HEK293 (cell line): ENCODE measurements at regions not wholly inside any gene's neighbourhood (a gene's known extent, or its start where the extent isn't known, plus 50 kb on each side); places are given as distances from the start of the nearest gene placed in this dataset.

Experiments
- CTCF ChIA-PET: fragments of 350-600 bp; formaldehyde crosslinking; extraction: SDS; loops from one replicate; lab custom pipeline; 2021; ENCODE audit warnings: antibody characterized with exemption; lab: Yijun Ruan, JAX
- POLR2A ChIA-PET: fragments of 300-600 bp; formaldehyde crosslinking; extraction: SDS; loops from one replicate; lab custom pipeline; 2020; ENCODE audit warnings: antibody characterized with exemption, inconsistent platforms; lab: Yijun Ruan, JAX
- H3K27ac ChIP-seq: fragments of 200-500 bp; sonication (Bioruptor generic); 2 replicates; pipeline ENCODE4 v1.5.1; 2014; ENCODE audit warnings: low read depth, low read length, control low read depth, inconsistent platforms; ENCODE audit errors: extremely low read depth
- H3K36me3 ChIP-seq, 2 experiments: fragments of 200-500 bp in 1 of 2; sonication (Bioruptor generic) in 1 of 2; 1 replicate in 1 of 2; 2 replicates in 1 of 2; pipeline ENCODE4 v1.5.1; 2014 to 2017; ENCODE audit warnings: inconsistent platforms in 2 of 2, low read length in 2 of 2; ENCODE audit not compliant: control insufficient read depth in 2 of 2, insufficient read depth in 1 of 2
- H3K4me1 ChIP-seq: fragments of 200-500 bp; sonication (Bioruptor generic); 2 replicates; pipeline ENCODE4 v1.5.1; 2014; ENCODE audit warnings: mild to moderate bottlenecking, low read length, inconsistent platforms; ENCODE audit not compliant: control insufficient read depth, insufficient read depth
- H3K4me3 ChIP-seq: 2 replicates; pipeline ENCODE4 v1.5.1; 2011; ENCODE audit warnings: low read depth, mild to moderate bottlenecking, control low read depth, low read length, moderate library complexity
- H3K9me3 ChIP-seq: fragments of 200-500 bp; sonication (Bioruptor generic); 2 replicates; pipeline ENCODE4 v1.5.1; 2014; ENCODE audit warnings: low read depth, low read length, inconsistent platforms; ENCODE audit not compliant: control insufficient read depth, insufficient read depth
- FEZF1 ChIP-seq: fragments of 450-650 bp; formaldehyde crosslinking; IDR thresholded peaks from 2 replicates; pipeline ENCODE4 v1.5.1; 2016; ENCODE audit warnings: missing biosample characterization, missing genetic modification characterization
- KLF7 ChIP-seq: fragments of 450-650 bp; formaldehyde crosslinking; IDR thresholded peaks from 2 replicates; pipeline ENCODE4 v1.5.1; 2016; ENCODE audit warnings: missing biosample characterization, missing genetic modification characterization, borderline replicate concordance
- REPIN1 ChIP-seq: fragments of 450-650 bp; formaldehyde crosslinking; IDR thresholded peaks from 2 replicates; pipeline ENCODE4 v1.5.1; 2017; ENCODE audit warnings: missing biosample characterization, missing genetic modification characterization, low read depth
- YY2 ChIP-seq: fragments of 450-650 bp; formaldehyde crosslinking; IDR thresholded peaks from 2 replicates; pipeline ENCODE4 v1.5.1; 2016; ENCODE audit warnings: missing biosample characterization, missing genetic modification characterization
- ZFP41 ChIP-seq: fragments of 450-650 bp; formaldehyde crosslinking; IDR thresholded peaks from 2 replicates; pipeline ENCODE4 v1.5.1; 2016; ENCODE audit warnings: missing biosample characterization, missing genetic modification characterization, borderline replicate concordance
- ZNF10 ChIP-seq: fragments of 450-650 bp; formaldehyde crosslinking; IDR thresholded peaks from 2 replicates; pipeline ENCODE4 v1.5.1; 2017; ENCODE audit warnings: missing biosample characterization, missing genetic modification characterization
- ZNF24 ChIP-seq: fragments of 450-650 bp; formaldehyde crosslinking; IDR thresholded peaks from 2 replicates; pipeline ENCODE4 v1.5.1; 2016; ENCODE audit warnings: missing biosample characterization, missing genetic modification characterization
- ZNF248 ChIP-seq: fragments of 450-650 bp; formaldehyde crosslinking; IDR thresholded peaks from 2 replicates; pipeline ENCODE4 v1.5.1; 2017; ENCODE audit warnings: missing biosample characterization, missing genetic modification characterization
- ZNF37A ChIP-seq: fragments of 450-650 bp; IDR thresholded peaks from 2 replicates; pipeline ENCODE4 v1.5.1; 2018; ENCODE audit warnings: missing biosample characterization, missing genetic modification characterization
- ZNF501 ChIP-seq: fragments of 450-650 bp; formaldehyde crosslinking; IDR thresholded peaks from 2 replicates; pipeline ENCODE4 v1.5.1; 2016; ENCODE audit warnings: missing biosample characterization, missing genetic modification characterization
- ZNF514 ChIP-seq: fragments of 450-650 bp; formaldehyde crosslinking; IDR thresholded peaks from 2 replicates; pipeline ENCODE4 v1.5.1; 2016; ENCODE audit warnings: missing biosample characterization, missing genetic modification characterization
- ZNF529 ChIP-seq: fragments of 450-650 bp; formaldehyde crosslinking; IDR thresholded peaks from 2 replicates; pipeline ENCODE4 v1.5.1; 2017; ENCODE audit warnings: missing genetic modification characterization, missing biosample characterization; ENCODE audit not compliant: insufficient replicate concordance
- ZNF654 ChIP-seq: fragments of 450-650 bp; formaldehyde crosslinking; IDR thresholded peaks from 2 replicates; pipeline ENCODE4 v1.5.1; 2016; ENCODE audit warnings: low read depth, missing biosample characterization, missing genetic modification characterization
- ZNF768 ChIP-seq: fragments of 450-650 bp; formaldehyde crosslinking; IDR thresholded peaks from 2 replicates; pipeline ENCODE4 v1.5.1; 2018; ENCODE audit warnings: missing biosample characterization, mild to moderate bottlenecking, missing genetic modification characterization
- ZNF777 ChIP-seq: fragments of 450-650 bp; formaldehyde crosslinking; IDR thresholded peaks from 2 replicates; pipeline ENCODE4 v1.5.1; 2017; ENCODE audit warnings: missing biosample characterization, missing genetic modification characterization, borderline replicate concordance
- ZNF785 ChIP-seq: fragments of 450-650 bp; formaldehyde crosslinking; IDR thresholded peaks from 2 replicates; pipeline ENCODE4 v1.5.1; 2016; ENCODE audit warnings: missing biosample characterization, missing genetic modification characterization
- TF ChIP-seq, protein P1 (sequence below): fragments of 450-650 bp; formaldehyde crosslinking; IDR thresholded peaks from 2 replicates; pipeline ENCODE4 v1.5.1; 2016; ENCODE audit warnings: missing biosample characterization, missing genetic modification characterization
- TF ChIP-seq, protein P2 (sequence below): IDR thresholded peaks from 2 replicates; pipeline ENCODE4 v1.6.1; 2011; ENCODE audit warnings: mild to moderate bottlenecking, low read depth, low read length, borderline replicate concordance
- TF ChIP-seq, protein P3 (sequence below): fragments of 450-650 bp; formaldehyde crosslinking; IDR thresholded peaks from 2 replicates; pipeline ENCODE4 v1.5.1; 2016; ENCODE audit warnings: missing biosample characterization, missing genetic modification characterization

DNA sequence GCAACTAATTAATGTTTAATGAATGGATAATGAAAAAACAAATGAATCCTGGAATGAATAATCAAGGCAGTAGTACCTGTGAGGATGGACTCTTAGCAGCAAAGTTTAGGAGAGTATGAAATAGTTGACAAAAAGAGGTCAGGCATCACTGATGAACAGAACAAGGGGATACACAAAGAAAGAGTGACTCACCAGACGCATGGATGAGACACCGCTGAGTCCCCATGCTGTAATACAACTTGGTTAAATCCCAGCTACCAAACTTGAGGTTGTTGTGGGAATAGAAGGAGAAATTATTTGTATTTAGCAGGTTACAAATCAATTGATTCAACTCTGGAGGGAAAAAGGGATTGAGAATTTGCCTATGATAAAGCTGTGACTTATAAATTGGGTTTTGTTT is 976.9 kb upstream of the TENM4 start:
- Histone ChIP-seq H3K36me3 (no peaks in the 10 kb centered on the region), H3K9me3 (no peaks in the 10 kb centered on the region), H3K27ac (no peak overlapping the region), H3K4me1 (no peaks in the 10 kb centered on the region), H3K4me3 (no peak overlapping the region)
- TF ChIP-seq ZNF501 (tag by site-specific recombination) (no peak), ZNF37A (tag by site-specific recombination) (no peak), ZNF24 (no peak), KLF7 (no peak), ZNF10 (tag by site-specific recombination) (no peak), ZNF785 (no peak)
- TF ChIP-seq, protein P1, sequence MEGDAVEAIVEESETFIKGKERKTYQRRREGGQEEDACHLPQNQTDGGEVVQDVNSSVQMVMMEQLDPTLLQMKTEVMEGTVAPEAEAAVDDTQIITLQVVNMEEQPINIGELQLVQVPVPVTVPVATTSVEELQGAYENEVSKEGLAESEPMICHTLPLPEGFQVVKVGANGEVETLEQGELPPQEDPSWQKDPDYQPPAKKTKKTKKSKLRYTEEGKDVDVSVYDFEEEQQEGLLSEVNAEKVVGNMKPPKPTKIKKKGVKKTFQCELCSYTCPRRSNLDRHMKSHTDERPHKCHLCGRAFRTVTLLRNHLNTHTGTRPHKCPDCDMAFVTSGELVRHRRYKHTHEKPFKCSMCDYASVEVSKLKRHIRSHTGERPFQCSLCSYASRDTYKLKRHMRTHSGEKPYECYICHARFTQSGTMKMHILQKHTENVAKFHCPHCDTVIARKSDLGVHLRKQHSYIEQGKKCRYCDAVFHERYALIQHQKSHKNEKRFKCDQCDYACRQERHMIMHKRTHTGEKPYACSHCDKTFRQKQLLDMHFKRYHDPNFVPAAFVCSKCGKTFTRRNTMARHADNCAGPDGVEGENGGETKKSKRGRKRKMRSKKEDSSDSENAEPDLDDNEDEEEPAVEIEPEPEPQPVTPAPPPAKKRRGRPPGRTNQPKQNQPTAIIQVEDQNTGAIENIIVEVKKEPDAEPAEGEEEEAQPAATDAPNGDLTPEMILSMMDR (tag by site-specific recombination), result no peak
- ChIA-PET CTCF (no interaction called here), POLR2A (no interaction called here)

DNA sequence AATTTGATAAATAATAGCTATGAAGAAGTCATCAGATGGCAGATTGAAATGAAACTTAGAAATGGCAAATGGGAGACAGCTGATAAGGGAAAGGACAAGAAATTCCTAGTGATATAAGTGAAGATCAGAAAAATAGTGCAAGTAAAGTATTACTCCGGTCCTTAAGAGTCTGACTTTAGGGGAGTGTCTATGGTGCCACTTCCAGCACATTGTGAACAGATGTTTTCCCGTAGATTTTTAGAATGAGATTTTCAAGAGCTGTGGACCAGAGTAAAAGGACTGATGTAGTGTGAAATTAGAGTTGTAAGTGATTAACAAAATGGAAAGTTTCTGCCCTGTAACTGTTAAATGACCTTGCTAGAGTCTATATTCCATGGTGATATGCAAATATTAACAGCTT is 974.8 kb upstream of the TENM4 start:
- ChIA-PET POLR2A (no interaction called here), CTCF (no interaction called here)
- Histone ChIP-seq H3K27ac (no peak overlapping the region), H3K4me1 (no peaks in the 10 kb centered on the region), H3K9me3 (no peaks in the 10 kb centered on the region), H3K36me3 (no peaks in the 10 kb centered on the region), H3K4me3 (no peak overlapping the region)
- TF ChIP-seq ZNF514, result no peak
- TF ChIP-seq REPIN1 (tag by site-specific recombination), result no peak
- TF ChIP-seq, protein P2, sequence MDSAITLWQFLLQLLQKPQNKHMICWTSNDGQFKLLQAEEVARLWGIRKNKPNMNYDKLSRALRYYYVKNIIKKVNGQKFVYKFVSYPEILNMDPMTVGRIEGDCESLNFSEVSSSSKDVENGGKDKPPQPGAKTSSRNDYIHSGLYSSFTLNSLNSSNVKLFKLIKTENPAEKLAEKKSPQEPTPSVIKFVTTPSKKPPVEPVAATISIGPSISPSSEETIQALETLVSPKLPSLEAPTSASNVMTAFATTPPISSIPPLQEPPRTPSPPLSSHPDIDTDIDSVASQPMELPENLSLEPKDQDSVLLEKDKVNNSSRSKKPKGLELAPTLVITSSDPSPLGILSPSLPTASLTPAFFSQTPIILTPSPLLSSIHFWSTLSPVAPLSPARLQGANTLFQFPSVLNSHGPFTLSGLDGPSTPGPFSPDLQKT, result no peak
- TF ChIP-seq ZNF248, result no peak
- no peak for TF ChIP-seq ZNF768 (tag by site-specific recombination)
- no peak for TF ChIP-seq ZFP41 (tag by site-specific recombination)
- TF ChIP-seq ZNF529 (tag by site-specific recombination), result no peak
- TF ChIP-seq, protein P3, sequence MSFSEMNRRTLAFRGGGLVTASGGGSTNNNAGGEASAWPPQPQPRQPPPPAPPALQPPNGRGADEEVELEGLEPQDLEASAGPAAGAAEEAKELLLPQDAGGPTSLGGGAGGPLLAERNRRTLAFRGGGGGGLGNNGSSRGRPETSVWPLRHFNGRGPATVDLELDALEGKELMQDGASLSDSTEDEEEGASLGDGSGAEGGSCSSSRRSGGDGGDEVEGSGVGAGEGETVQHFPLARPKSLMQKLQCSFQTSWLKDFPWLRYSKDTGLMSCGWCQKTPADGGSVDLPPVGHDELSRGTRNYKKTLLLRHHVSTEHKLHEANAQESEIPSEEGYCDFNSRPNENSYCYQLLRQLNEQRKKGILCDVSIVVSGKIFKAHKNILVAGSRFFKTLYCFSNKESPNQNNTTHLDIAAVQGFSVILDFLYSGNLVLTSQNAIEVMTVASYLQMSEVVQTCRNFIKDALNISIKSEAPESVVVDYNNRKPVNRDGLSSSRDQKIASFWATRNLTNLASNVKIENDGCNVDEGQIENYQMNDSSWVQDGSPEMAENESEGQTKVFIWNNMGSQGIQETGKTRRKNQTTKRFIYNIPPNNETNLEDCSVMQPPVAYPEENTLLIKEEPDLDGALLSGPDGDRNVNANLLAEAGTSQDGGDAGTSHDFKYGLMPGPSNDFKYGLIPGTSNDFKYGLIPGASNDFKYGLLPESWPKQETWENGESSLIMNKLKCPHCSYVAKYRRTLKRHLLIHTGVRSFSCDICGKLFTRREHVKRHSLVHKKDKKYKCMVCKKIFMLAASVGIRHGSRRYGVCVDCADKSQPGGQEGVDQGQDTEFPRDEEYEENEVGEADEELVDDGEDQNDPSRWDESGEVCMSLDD (tag by site-specific recombination), result no peak
- TF ChIP-seq KLF7, result no peak
- TF ChIP-seq FEZF1 (tag by site-specific recombination), result no peak
- TF ChIP-seq ZNF10 (tag by site-specific recombination), result no peak
- no peak for TF ChIP-seq YY2 (tag by site-specific recombination)
- no peak for TF ChIP-seq ZNF777 (tag by site-specific recombination)
- no peak for TF ChIP-seq ZNF654 (tag by site-specific recombination)
